ENCODE measurements at regions not wholly inside any gene's neighbourhood (a gene's known extent, or its start where the extent isn't known, plus 50 kb on each side); places are given as distances from the start of the nearest gene placed in this dataset.
"Not testable (repeated sequence)": the region's sequence is repeated elsewhere in the genome, so short reads cannot be mapped to it uniquely, and the experiment has no call there.

GRCh38 chr2:88932686-88933085 lies 241.2 kb downstream of the RPIA start:
- Histone ChIP-seq H3K9me3 (no peaks in the 10 kb centered on the region), H3K36me3 (replicated peaks) (no peaks in the 10 kb centered on the region), H3K4me1 (no peaks in the 10 kb centered on the region), H3K4me3 (no peak overlapping the region), H3K27me3 (ENCODE audit: low read depth) (no peaks in the 10 kb centered on the region; the same call in 1 of the 2 replicates)
- in situ Hi-C loops (cut with MboI; ENCODE audit: low sequenced_read_pairs), result no loop called here
- DNase-seq (ENCODE audit: low spot score in 2 of 2), result no peak

GRCh38 chr2:88933091-88933490 lies 241.6 kb downstream of the RPIA start:
- H3K27me3 ChIP-seq (ENCODE audit: low read depth), result no peaks in the 10 kb centered on the region; the same call in 1 of the 2 replicates
- H3K4me1 ChIP-seq, result no peaks in the 10 kb centered on the region
- in situ Hi-C loops (cut with MboI; ENCODE audit: low sequenced_read_pairs), result no loop called here
- no peak overlapping the region for H3K4me3 ChIP-seq
- no peaks in the 10 kb centered on the region for H3K36me3 ChIP-seq (replicated peaks)
- no peaks in the 10 kb centered on the region for H3K9me3 ChIP-seq
- DNase-seq (ENCODE audit: low spot score in 2 of 2), result no peak

- no peaks in the 10 kb centered on the region for H3K9me3 ChIP-seq
- in situ Hi-C loops (cut with MboI; ENCODE audit: low sequenced_read_pairs), result no loop called here
- no peaks in the 10 kb centered on the region for H3K36me3 ChIP-seq (replicated peaks)
- no peak overlapping the region for H3K4me3 ChIP-seq
- no peaks in the 10 kb centered on the region for H3K27me3 ChIP-seq (ENCODE audit: low read depth)
- DNase-seq (ENCODE audit: low spot score in 2 of 2), result no peak
- no peaks in the 10 kb centered on the region for H3K4me1 ChIP-seq
These were observed 242.5 kb downstream of the RPIA start for GRCh38 chr2:88933980-88934379.

- peak in 1 of 2 experiments; percentile 60 for DNase-seq (ENCODE audit: low spot score in 2 of 2)
- in situ Hi-C loops (cut with MboI; ENCODE audit: low sequenced_read_pairs); H3K27me3 ChIP-seq (ENCODE audit: low read depth); H3K4me1 ChIP-seq; H3K4me3 ChIP-seq; H3K36me3 ChIP-seq (replicated peaks); H3K9me3 ChIP-seq: not testable (repeated sequence)
These were observed 249.7 kb downstream of the RPIA start for GRCh38 chr2:88941178-88941577.

- in situ Hi-C loops (cut with MboI; ENCODE audit: low sequenced_read_pairs), result no loop called here
- H3K36me3 ChIP-seq (replicated peaks), result no peaks in the 10 kb centered on the region
- H3K4me1 ChIP-seq, result no peaks in the 10 kb centered on the region
- H3K4me3 ChIP-seq, result no peak overlapping the region
- no peaks in the 10 kb centered on the region for H3K9me3 ChIP-seq
- no peak for DNase-seq (ENCODE audit: low spot score in 2 of 2)
- no peaks in the 10 kb centered on the region for H3K27me3 ChIP-seq (ENCODE audit: low read depth)
These were observed 251.3 kb downstream of the RPIA start for GRCh38 chr2:88942798-88943197.

- in situ Hi-C loops (cut with MboI; ENCODE audit: low sequenced_read_pairs), result no loop called here
These were observed 257.9 kb downstream of the RPIA start for GRCh38 chr2:88949336-88949735.

GRCh38 chr2:88950010-88950409 lies 258.5 kb downstream of the RPIA start:
- Histone ChIP-seq H3K36me3 (replicated peaks) (no peaks in the 10 kb centered on the region), H3K4me3 (no peak overlapping the region), H3K27me3 (ENCODE audit: low read depth) (no peaks in the 10 kb centered on the region), H3K9me3 (no peaks in the 10 kb centered on the region), H3K4me1 (no peaks in the 10 kb centered on the region)
- DNase-seq (ENCODE audit: low spot score in 2 of 2), result no peak
- in situ Hi-C loops (cut with MboI; ENCODE audit: low sequenced_read_pairs), result no loop called here

More at GRCh38 chr2:88949336-88949735, 257.9 kb downstream of the RPIA start:
- H3K36me3 ChIP-seq (replicated peaks), result no peaks in the 10 kb centered on the region
- H3K4me3 ChIP-seq, result no peak overlapping the region
- DNase-seq (ENCODE audit: low spot score in 2 of 2), result no peak
- H3K9me3 ChIP-seq, result no peaks in the 10 kb centered on the region
- H3K27me3 ChIP-seq (ENCODE audit: low read depth), result no peaks in the 10 kb centered on the region
- H3K4me1 ChIP-seq, result no peaks in the 10 kb centered on the region

GRCh38 chr2:88955607-88956006 lies 264.1 kb downstream of the RPIA start:
- Histone ChIP-seq H3K4me3 (no peak overlapping the region), H3K27me3 (ENCODE audit: low read depth) (no peaks in the 10 kb centered on the region), H3K9me3 (no peaks in the 10 kb centered on the region), H3K4me1 (no peaks in the 10 kb centered on the region), H3K36me3 (replicated peaks) (no peaks in the 10 kb centered on the region)
- no peak for DNase-seq (ENCODE audit: low spot score in 2 of 2)
- in situ Hi-C loops (cut with MboI; ENCODE audit: low sequenced_read_pairs), result no loop called here

GRCh38 chr2:88959480-88960204 lies 268.2 kb downstream of the RPIA start:
- H3K4me1 ChIP-seq, result no peaks in the 10 kb centered on the region
- no peaks in the 10 kb centered on the region for H3K9me3 ChIP-seq
- in situ Hi-C loops (cut with MboI; ENCODE audit: low sequenced_read_pairs), result no loop called here
- no peak for DNase-seq (ENCODE audit: low spot score in 2 of 2)
- H3K4me3 ChIP-seq, result no peak overlapping the region
- H3K27me3 ChIP-seq (ENCODE audit: low read depth), result no peaks in the 10 kb centered on the region
- H3K36me3 ChIP-seq (replicated peaks), result no peaks in the 10 kb centered on the region

GRCh38 chr2:88961323-88961722 lies 269.9 kb downstream of the RPIA start:
- H3K36me3 ChIP-seq (replicated peaks); H3K9me3 ChIP-seq; H3K4me1 ChIP-seq; H3K27me3 ChIP-seq (ENCODE audit: low read depth); H3K4me3 ChIP-seq; in situ Hi-C loops (cut with MboI; ENCODE audit: low sequenced_read_pairs): not testable (repeated sequence)
- peak in 1 of 2 experiments; percentile 23 for DNase-seq (ENCODE audit: low spot score in 2 of 2)

GRCh38 chr2:88967844-88968243 lies 276.4 kb downstream of the RPIA start:
- Histone ChIP-seq H3K27me3 (ENCODE audit: low read depth) (no peaks in the 10 kb centered on the region), H3K4me1 (no peaks in the 10 kb centered on the region), H3K9me3 (no peaks in the 10 kb centered on the region), H3K36me3 (replicated peaks) (no peaks in the 10 kb centered on the region), H3K4me3 (no peak overlapping the region)
- in situ Hi-C loops (cut with MboI; ENCODE audit: low sequenced_read_pairs), result no loop called here
- no peak for DNase-seq (ENCODE audit: low spot score in 2 of 2)

GRCh38 chr2:88978011-88978410 lies 286.5 kb downstream of the RPIA start:
- H3K4me1 ChIP-seq; in situ Hi-C loops (cut with MboI; ENCODE audit: low sequenced_read_pairs); DNase-seq (ENCODE audit: low spot score in 2 of 2); H3K27me3 ChIP-seq (ENCODE audit: low read depth); H3K9me3 ChIP-seq; H3K4me3 ChIP-seq; H3K36me3 ChIP-seq (replicated peaks): not testable (repeated sequence)

- H3K36me3 ChIP-seq (replicated peaks); DNase-seq (ENCODE audit: low spot score in 2 of 2); in situ Hi-C loops (cut with MboI; ENCODE audit: low sequenced_read_pairs): not testable (repeated sequence)
These were observed 287.0 kb downstream of the RPIA start for GRCh38 chr2:88978446-88978845.

GRCh38 chr2:88984079-88984478 lies 292.6 kb downstream of the RPIA start:
- H3K4me3 ChIP-seq, result not testable (repeated sequence)

More at GRCh38 chr2:88978446-88978845, 287.0 kb downstream of the RPIA start:
- H3K9me3 ChIP-seq; H3K4me3 ChIP-seq; H3K4me1 ChIP-seq; H3K27me3 ChIP-seq (ENCODE audit: low read depth): not testable (repeated sequence)

More at GRCh38 chr2:88984079-88984478, 292.6 kb downstream of the RPIA start:
- DNase-seq (ENCODE audit: low spot score in 2 of 2); H3K4me1 ChIP-seq; H3K27me3 ChIP-seq (ENCODE audit: low read depth); in situ Hi-C loops (cut with MboI; ENCODE audit: low sequenced_read_pairs); H3K36me3 ChIP-seq (replicated peaks); H3K9me3 ChIP-seq: not testable (repeated sequence)
